K562 (cell line): ENCODE measurements at regions not wholly inside any gene's neighbourhood (a gene's known extent, or its start where the extent isn't known, plus 50 kb on each side); places are given as distances from the start of the nearest gene placed in this dataset.

ENCODE experiments used
- CTCF ChIP-seq, 3 experiments: IDR thresholded peaks in 2 of 3; conservative IDR thresholded peaks in 1 of 3; 2 replicates each; pipeline ENCODE4 v1.5.1; 2011 to 2012; ENCODE audit warnings: low read length in 3 of 3, mild to moderate bottlenecking in 3 of 3, control low read depth in 2 of 3, improper control_type of control experiment in 1 of 3, inconsistent platforms in 1 of 3, low read depth in 1 of 3, mixed read lengths in 1 of 3, moderate library complexity in 1 of 3; ENCODE audit not compliant: insufficient read depth in 2 of 3
- FOXK1 ChIP-seq: sonication (generic); formaldehyde crosslinking; IDR thresholded peaks from 2 replicates; pipeline ENCODE4 v1.8.0; 2022; ENCODE audit warnings: missing genetic modification reagents, mild to moderate bottlenecking, borderline replicate concordance
- NFIC ChIP-seq: fragments of 450-650 bp; IDR thresholded peaks from 2 replicates; pipeline ENCODE4 v1.6.1; 2017; ENCODE audit warnings: mild to moderate bottlenecking, inconsistent platforms
- ZBTB12 ChIP-seq: fragments of 250-450 bp; sonication (Bioruptor Pico); IDR thresholded peaks from 2 replicates; pipeline ENCODE4 v1.4.0; 2020

- TF ChIP-seq ZBTB12 (no peak), NFIC (no peak), FOXK1 (CRISPR knock-in tag) (no peak), CTCF (IDR thresholded peaks at IDR 0.05 in 2 of 3, conservative IDR thresholded peaks at IDR 0.05 in 1 of 3; ENCODE audit: insufficient read depth in 2 of 3, low read depth in 1 of 3, low read length in 3 of 3) (no peak)
Measured at GRCh38 chr20:51888291-51888690, 86.0 kb upstream of the SALL4 start.
